Stimulated activated CD4-positive, alpha-beta T cell treated with anti-CD3 and anti-CD28 coated beads, Interleukin-1b, Interleukin-23, amount 100 ng/mL, for 24 hours (primary cell): ENCODE measurements at regions not wholly inside any gene's neighbourhood (a gene's known extent, or its start where the extent isn't known, plus 50 kb on each side); places are given as distances from the start of the nearest gene placed in this dataset.

Source experiments
- DNase-seq, 4 experiments: peaks; one replicate each; pipeline ENCODE4 v3.0.0-alpha.2; 2020; ENCODE audit warnings: low read depth in 4 of 4, low spot score in 1 of 4

DNA sequence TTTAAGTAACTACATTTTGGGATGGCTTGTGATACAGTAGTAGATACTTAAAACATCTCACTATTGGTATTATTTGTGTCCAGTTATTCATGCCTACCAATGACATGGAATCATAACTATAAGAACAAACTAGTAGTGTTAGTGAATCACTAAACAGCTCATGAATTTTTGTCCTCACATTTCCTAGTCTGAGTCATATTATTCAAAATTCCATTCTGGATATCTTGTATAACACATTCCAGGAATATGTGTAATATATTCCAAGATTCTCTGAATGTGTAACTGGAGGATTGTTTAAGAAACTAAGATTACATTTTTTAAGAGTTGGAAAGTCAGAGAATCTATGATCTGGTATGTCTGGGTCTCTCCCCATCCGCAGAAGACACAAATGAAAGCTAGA, 565.3 kb upstream of the ZNF608 start:
- DNase-seq = no peak

DNA sequence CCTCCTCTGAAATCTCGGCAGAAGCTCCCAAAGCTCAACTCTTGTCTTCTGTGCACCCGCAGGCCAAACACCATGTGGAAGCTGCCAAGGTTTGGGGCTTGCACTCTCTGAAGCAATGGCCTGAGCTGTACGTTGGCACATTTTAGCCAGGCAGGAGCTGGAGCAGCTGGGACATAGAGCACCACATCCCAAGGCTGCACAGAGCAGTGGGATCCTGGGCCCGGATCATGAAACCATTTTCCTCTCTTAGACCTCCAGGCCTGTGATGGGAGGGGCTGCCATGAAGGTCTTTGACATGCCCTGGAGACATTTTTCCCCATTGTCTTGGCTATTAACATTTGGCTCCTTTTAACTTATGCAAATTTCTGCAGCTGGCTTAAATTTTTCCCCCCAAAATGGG, 567.1 kb upstream of the ZNF608 start:
- DNase-seq = no peak

DNA sequence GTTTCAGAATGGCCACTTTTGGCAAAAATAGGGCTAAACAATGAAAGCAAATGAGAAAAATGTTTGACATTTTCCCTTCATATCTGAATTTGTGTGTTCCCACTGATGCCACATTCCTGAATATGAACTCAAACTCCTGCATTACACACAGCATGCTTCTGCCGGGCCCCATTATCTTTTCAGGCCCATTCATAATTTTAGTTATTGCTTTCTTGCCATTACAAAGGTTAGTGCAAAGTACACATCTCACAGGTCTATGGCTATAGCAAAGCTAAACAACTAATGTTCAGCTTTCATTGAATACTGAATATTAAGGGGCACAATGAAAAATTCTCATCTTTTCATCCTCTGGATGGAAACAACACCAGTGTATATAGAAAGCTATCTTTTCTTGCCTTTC, 568.9 kb upstream of the ZNF608 start:
- DNase-seq = no peak

DNA sequence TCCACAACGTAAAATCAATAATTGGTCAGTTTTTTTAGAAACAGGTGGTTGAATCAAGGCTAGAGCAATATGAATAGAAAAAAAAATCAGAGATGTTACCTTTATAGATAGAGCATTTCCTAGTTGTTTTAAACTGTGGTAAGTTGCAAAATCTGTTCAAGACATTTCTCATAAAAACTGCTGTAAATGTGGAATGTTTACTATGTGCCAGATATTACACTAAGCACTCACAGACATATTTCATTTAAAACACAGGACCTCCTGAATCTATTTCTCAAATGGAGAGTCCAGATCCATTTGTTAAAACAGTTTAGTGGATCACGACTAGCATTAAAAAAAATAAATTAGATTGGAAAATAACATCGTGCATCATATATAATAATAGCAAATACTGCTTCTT, 570.0 kb upstream of the ZNF608 start:
- no peak for DNase-seq

DNA sequence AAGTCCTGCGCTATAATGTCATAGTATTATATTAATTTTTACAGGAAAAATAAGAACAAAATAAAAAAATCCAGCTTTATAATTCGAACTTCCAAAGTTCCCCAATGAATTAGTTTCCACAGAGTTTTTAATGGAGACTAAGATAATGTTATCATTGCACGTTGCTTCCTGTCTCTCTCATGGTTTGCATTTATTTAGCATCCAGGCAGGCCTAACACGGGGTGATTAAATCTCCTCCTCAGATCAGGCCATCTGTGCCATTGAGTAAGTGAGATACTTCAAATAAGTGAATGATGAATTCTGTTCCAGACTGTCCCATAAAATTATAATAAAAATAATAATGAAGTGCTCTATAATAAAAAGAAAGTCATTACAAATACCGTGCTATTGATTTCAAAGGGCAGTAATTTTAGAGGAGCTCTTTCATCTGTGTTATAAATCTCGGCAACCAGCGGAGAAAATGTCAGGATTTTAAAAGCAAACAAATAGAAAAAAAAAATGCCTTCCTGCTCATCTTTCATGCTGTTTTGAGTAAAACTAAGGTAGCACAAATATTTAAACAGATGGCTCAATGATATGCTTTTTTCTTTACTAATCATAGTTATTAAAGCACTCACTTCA, 570.6 kb upstream of the ZNF608 start:
- no peak for DNase-seq

DNA sequence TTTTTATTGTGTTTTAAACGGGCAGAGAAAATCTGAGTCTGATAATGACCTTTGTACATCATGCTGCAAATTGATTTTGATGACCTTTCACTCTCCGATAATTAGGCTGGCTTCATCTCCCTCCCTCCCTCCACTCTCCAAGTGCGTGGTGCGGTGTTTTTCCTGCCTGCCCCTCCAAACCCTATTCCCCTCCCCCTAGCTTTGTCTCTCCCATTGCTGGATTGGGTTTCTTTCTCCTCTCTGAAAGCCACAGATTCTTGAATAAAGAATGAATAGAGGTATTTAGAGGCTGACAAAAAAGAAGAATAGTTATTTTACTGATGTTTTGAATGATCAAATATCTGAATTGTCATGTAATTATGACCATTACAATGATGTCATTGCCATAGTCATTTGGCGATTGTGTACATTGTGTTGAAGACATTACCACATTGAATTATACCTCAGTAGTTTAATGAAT, 571.1 kb upstream of the ZNF608 start:
- DNase-seq = no peak

DNA sequence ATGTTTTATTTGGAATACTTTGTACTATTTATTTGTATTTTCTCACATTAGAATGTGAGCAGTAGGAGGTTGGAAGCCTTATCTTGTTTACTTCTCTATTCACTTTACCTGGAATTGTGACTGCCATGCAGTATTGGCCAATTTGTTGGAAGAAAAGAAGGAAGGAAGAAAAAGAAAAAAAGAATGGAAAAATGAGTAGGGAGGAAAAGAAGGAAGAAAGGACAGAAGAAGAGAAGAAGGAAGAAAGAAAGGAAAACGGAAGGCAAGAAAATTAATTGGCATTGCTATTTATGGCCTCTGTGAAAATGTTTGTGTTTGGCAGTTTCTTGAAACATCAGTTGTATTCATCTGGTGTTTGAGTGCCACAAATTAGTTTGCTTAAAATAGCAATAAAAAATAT, 575.2 kb upstream of the ZNF608 start:
- DNase-seq = no peak

DNA sequence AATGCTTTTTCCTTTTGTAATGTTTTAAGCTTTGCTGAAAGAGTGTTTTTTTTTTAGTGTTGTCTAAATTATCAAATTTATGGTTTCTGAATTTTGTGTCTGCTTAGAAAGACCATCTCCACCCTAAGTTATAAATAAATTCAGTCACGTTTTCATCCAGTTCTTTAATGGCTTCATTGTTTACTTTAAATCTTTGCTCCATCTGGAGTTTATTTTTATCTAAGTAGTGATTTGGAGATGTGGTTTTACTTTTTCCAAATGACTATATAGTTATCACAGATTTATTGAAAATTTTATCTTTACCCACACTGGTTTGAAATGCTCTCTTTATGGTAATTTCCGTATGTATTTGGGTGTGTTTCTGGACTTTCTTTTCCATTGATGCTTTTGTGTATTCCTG, 577.2 kb upstream of the ZNF608 start:
- DNase-seq = no peak

DNA sequence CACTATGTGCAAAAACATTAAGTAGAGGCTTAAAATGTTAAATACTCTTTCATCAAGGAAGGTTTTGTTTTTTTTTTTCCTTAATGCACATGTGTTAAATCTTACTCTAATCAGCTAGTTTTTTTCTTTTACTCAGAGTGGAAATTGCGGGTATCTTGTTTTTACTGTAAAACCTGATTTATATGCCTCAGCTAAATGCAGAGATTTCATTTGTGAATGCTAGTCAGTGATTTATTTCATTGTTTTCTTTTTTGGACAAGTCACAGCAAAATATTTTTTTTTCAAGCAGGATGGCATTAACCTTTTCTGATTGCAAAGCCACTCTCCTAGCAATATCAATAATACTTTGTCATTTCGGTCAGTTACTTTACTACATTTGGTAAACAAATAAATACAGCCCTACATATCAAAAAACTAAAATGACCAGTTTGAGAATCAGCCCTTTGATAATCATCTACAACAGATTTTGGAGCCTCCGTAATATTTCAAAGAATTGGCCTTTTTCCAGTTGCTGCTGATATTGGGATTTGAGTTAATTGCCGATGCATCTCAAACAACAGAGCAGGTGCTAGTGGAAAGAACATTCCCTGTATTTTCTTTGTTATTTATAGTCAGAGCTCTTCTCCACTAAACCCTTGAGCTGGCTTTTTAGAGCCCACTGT, 579.2 kb upstream of the ZNF608 start:
- DNase-seq = no peak

DNA sequence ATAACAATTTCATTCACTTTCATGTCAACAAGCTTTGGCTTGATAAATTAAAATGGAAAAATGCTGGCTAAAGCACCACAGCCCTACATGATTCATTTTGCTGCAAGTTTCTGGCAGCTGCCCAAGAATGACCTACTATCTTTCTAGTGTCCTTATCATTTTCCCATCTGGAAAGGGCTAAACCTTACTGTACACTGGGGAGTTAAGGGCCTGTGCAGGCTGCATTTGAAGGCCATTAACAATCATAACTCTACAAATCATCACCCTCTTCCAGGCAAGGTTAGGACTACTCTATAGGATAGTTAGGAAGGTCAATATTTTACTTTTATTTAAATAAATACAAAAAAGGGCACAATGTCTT, 579.7 kb upstream of the ZNF608 start:
- DNase-seq = no peak

DNA sequence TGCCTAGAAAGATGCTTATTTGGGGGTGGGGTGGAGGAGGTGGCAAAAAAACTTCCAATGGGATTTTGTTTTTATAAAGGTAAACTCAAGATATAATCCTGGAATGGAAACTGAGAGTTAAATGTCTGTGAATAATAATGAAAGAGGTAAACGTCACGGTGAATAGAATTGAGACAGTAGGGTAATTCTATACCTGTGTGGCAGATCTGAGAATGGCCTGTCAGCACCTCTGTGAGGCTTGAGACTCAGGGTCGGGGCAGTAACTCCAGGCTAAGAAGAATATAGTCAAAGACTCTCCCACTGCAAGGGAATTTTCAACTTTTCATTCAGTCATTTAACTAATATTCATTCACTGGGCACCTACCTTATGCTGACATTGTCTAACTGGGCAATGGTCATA, 581.2 kb upstream of the ZNF608 start:
- no peak for DNase-seq

DNA sequence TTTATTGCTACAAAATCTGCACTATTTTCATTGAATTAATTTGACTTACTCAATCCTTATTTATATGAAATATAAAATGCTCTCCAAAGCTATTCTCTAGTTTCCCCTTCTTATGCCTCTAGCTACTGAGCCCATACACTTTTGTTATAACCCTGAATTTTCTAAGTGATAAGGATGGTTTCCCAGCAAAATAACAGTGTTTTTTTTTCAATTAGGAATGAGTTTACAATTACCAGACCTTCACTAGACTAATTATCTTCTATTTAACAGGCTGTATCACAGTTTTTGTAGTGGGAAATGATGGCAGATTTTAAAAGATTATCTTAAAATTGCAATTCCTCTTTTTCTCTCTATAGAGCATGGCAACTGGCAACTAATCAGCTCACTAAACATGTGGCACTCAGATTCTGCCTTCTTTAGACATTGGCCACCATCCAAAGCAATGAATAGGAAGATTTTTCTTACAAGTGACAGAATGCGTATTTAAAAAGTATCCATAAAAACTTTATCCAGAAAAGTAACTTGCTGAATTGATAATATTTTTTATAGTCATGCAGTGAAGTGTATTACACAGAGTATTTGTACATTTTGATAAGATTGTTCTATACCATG, 585.7 kb upstream of the ZNF608 start:
- no peak for DNase-seq

DNA sequence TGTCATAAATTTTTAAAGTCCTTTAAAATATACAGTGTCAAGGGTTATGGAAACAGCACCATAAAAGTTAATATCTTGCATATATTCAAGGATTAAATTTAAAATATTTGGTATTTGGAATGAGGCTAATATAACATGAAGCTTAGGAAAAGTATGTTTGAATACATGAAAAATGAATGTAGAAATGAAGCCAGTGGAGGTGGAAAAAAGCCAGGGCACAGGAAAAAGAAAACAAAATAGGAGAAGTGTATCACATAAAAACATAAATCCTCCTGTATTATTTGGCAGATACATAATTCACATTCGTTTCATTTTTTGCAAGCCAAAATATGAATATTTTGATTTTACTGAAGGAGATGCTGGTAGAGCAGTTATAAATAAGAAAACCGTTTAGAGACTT, 587.0 kb upstream of the ZNF608 start:
- DNase-seq = no peak

DNA sequence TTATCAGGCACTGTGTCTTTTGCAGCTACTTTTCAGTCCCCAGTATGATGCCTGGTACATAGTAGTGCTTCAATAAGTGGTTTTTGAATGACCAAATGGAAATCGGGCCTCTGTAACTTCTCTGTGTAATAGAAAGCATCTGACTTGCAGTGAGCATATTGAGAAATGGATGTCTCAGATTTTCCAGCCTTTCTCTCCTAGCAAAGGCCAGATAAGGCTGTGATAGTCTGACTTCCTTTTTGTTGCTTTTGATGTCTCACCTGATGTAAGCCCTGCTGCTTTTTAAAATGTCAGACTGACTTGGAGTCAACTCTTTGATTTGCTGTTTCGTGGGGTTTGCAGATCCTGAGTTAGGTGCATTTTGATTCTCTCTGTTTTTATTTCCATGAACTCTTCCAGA, 590.0 kb upstream of the ZNF608 start:
- DNase-seq = no peak

DNA sequence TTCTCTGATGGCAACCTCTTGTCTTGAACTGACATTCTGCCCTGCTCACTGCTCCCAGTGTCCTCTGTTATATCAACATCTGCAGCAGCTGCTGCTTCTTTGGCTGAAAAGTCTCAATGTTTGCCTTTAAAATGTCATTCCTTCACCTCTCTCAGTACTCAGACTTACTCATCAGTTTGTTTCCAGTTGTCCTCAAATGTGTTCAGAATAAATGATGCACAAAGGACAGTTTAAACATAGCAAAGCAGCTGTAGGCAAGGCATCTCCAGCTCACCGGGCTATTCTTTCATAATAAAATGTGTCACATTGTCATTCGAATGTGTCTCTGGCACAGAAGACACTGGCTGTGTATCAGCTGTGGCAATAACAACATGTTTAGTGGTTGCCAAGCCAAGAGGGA, 590.9 kb upstream of the ZNF608 start:
- no peak for DNase-seq

DNA sequence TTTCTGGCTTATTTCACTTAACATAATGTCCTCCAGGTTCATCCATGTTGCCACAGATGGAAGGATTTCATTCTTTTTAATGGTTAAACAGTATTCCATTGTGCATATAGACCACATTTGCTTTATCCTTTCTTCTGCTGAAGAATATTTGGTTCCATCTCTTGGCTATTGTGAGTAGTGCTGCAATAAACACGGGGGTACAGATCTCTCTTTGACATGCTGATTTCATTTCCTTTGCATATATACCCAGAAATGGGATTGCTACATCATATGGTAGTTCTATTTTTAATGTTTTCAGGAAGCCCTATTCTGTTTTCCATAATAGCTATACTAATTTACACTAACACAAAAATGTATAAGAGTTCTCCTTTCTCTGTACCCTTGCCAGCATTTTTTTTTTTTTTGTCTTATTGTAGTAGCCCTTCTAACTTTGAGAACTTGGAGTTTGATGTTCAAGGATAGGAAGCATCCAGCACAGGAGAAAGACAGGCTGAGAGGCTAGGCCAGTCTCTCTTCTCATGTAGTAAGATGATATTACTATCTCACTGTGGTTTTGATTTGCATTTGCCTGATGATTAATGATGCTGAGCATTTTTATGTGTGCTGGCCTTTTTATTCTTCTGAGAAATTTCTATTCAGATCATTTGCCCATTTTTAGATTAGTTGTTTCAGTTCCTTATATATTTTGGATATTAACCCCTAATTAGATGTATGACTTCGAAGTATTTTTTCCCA, 592.2 kb upstream of the ZNF608 start:
- no peak for DNase-seq

DNA sequence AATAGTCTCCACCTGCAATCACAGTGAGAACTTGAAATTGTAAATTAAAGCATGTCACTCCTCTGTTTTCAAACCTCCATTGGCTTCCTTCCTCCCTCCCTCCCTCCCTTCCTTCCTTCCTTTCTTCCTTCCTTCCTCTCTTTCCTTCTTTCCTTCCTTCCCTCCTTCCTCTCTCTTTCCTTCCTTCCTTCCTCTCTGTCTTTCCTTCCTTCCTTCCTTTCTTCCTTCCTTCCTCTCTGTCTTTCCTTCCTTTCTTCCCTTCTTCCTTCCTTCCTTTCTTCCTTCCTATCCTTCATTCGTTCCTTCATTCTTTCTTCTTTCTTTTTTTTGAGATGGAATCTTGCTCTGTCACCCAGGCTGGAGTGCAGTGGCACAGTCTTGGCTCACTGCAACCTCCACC, 595.0 kb upstream of the ZNF608 start:
- no peak for DNase-seq

DNA sequence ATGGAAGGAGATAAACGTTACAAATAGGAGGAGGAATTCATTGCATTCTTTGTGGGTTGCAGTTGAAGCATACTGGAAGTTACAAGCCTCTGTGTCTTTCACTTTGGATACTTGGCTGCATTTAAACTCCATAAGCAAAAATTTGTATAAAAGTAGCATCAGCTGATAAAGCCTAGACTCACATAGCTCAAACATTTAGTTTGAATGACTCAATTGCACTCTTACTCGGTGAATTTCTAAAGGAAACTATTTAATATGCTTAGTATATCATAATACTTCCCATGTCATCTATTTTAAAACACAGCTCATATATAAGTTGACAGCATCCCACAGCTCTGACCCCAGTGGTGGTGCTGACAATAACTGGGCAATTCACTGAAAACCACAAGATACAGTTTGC, 596.6 kb upstream of the ZNF608 start:
- no peak for DNase-seq

DNA sequence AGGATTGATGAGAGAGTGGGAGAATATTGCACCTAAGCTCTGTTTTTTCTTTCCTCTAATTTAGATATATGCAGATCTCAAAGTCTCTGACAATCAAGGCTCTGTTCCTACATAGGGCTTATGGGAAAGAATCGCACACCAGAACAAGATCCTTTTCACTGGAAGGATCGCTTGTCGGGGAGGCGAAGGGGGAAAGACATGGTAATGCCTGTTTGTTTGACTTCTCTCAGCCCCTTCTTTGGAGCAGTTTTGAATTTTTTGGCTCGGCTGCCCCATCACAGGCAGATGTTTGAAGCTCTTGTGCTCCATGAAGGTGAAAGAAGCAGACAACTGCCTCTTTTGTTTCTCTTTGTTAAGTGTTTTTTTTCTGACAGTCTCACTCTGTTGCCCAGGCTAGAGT, 599.9 kb upstream of the ZNF608 start:
- no peak for DNase-seq

DNA sequence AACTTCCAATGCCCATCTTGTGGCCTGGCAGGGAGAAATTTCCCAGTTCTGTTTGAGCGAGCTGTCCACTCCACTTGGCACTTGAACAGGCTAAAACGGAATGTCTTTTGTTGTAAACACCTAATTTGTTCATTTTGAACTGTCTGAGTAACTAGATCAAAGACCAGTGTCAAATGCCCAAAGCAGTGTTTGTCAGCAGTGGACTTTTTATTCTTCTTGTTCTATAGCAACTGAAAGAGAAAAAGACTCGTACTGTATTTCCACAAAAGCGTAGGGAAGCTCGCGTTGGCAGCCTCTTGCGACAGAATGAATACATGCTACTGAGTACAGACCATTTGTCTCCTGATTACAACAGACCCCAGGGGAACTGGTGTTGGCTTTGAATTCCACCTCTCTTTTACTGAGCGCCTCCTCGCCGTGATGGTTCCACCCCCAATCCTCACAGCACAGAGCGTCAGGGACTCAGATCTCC, 601.8 kb upstream of the ZNF608 start:
- DNase-seq = no peak

DNA sequence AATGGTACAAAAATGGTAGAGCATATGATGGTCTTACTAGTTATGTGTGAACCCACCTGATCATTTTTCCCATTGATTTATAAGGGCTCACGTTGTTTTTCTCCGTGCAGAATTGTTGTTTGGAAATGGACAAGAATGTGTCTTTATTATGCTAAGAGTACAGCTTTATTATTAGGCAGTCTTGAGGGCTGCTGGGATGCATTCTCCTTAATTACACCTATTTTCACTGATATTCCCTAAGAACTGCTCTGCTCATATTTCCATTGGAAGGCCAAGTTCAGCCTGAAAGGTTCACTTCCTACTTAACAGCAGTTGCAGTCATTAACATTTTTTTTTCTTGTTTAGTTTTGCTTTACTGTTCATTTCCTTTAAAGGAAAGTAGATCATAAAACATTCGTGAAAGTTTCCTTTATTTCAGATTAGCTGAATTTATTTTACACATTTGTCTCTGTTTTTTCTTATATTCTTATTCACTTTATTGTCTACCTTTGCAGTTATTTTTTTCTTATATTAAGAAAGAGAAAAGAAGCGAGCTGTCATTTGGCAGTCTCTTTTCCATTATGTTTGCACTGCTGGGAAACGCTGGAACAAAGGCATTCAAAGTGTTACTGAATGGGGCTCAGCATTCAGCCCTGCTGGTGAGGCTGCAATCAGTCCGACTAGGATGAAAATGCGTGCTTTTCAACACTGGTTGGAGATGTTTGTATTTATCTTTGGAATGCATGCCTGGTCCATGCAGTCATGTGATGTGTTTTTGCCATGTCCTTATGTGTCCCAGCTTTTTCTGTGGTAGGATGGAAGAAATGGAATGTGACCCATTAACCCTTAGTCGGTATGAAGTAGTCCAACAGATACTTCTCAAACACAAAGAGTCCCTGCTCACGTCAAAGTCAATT, 602.7 kb upstream of the ZNF608 start:
- no peak for DNase-seq
